ENCODE measurements at regions not wholly inside any gene's neighbourhood (a gene's known extent, or its start where the extent isn't known, plus 50 kb on each side); places are given as distances from the start of the nearest gene placed in this dataset.

DNA sequence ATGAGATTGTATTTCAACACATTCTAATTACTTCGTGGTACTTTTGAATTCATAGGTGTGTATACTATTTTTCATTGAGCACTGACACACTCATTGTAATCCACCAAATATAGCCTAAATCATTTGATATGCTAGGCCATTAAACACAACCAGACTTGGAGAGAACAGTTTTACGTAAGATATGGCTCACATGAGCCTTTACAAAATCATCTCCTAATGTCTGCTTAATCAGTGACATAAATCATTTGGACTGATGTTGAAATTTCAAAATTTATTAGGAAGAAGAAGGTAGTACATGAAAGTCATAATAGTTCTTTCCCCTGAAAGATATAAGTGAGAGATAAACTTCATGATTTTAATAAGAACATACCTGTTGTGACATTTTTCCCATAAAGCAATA, 550.2 kb upstream of the LINC00305 start:
- TF ChIP-seq MYC (IDR thresholded peaks at IDR 0.05; ENCODE audit: low read depth, low read length): no peak
- TF ChIP-seq, protein P1, sequence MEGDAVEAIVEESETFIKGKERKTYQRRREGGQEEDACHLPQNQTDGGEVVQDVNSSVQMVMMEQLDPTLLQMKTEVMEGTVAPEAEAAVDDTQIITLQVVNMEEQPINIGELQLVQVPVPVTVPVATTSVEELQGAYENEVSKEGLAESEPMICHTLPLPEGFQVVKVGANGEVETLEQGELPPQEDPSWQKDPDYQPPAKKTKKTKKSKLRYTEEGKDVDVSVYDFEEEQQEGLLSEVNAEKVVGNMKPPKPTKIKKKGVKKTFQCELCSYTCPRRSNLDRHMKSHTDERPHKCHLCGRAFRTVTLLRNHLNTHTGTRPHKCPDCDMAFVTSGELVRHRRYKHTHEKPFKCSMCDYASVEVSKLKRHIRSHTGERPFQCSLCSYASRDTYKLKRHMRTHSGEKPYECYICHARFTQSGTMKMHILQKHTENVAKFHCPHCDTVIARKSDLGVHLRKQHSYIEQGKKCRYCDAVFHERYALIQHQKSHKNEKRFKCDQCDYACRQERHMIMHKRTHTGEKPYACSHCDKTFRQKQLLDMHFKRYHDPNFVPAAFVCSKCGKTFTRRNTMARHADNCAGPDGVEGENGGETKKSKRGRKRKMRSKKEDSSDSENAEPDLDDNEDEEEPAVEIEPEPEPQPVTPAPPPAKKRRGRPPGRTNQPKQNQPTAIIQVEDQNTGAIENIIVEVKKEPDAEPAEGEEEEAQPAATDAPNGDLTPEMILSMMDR (IDR thresholded peaks at IDR 0.05; ENCODE audit: low read depth, low read length): no peak
- no peak for TF ChIP-seq POLR2A (IDR thresholded peaks at IDR 0.05; ENCODE audit: extremely low read depth, insufficient read length)
- TF ChIP-seq, protein P2, sequence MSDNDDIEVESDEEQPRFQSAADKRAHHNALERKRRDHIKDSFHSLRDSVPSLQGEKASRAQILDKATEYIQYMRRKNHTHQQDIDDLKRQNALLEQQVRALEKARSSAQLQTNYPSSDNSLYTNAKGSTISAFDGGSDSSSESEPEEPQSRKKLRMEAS (IDR thresholded peaks at IDR 0.05; ENCODE audit: low read depth, low read length): no peak
